Astrocyte (in vitro differentiated cells and primary cell): ENCODE measurements at regions not wholly inside any gene's neighbourhood (a gene's known extent, or its start where the extent isn't known, plus 50 kb on each side); places are given as distances from the start of the nearest gene placed in this dataset.

ENCODE experiments used
- DNase-seq: peaks from one replicate; pipeline ENCODE4 v3.0.0-alpha.2; 2010; ENCODE audit warnings: low read depth
- FAIRE-seq: peaks from 2 replicates; lab custom pipeline; 2011; peaks lifted over from hg19 to GRCh38; lab: Jason Lieb, UNC
- H2AFZ ChIP-seq: 2 replicates; pipeline ENCODE4 v1.6.0; 2012; ENCODE audit warnings: low read depth, low read length, inconsistent platforms
- H3K27ac ChIP-seq: 2 replicates; pipeline ENCODE4 v1.5.1; 2011; ENCODE audit warnings: low read depth, low read length, inconsistent platforms
- H3K27me3 ChIP-seq: 2 replicates; pipeline ENCODE4 v1.6.0; 2011; ENCODE audit warnings: low read length, inconsistent platforms; ENCODE audit not compliant: insufficient read depth
- H3K36me3 ChIP-seq: 2 replicates; pipeline ENCODE4 v1.5.1; 2011; ENCODE audit warnings: low read length, inconsistent platforms; ENCODE audit not compliant: insufficient read depth
- H3K4me1 ChIP-seq: 2 replicates; pipeline ENCODE4 v1.5.1; 2011; ENCODE audit warnings: low read length, inconsistent platforms; ENCODE audit not compliant: insufficient read depth
- H3K4me2 ChIP-seq: 2 replicates; pipeline ENCODE4 v1.6.0; 2012; ENCODE audit warnings: low read length, inconsistent platforms
- H3K4me3 ChIP-seq: 2 replicates; pipeline ENCODE4 v1.5.1; 2011; ENCODE audit warnings: low read depth, mild to moderate bottlenecking, low read length, inconsistent platforms; ENCODE audit not compliant: insufficient read depth
- H3K79me2 ChIP-seq: 2 replicates; pipeline ENCODE4 v1.6.0; 2012; ENCODE audit warnings: mild to moderate bottlenecking, low read length, inconsistent platforms; ENCODE audit not compliant: insufficient read depth
- H3K9ac ChIP-seq: 2 replicates; pipeline ENCODE4 v1.6.0; 2012; ENCODE audit warnings: mild to moderate bottlenecking, low read length, inconsistent platforms
- H3K9me3 ChIP-seq: 2 replicates; pipeline ENCODE4 v1.5.1; 2012; ENCODE audit warnings: low read depth, mild to moderate bottlenecking, low read length, inconsistent platforms; ENCODE audit not compliant: insufficient read depth
- H4K20me1 ChIP-seq: 2 replicates; pipeline ENCODE4 v1.6.0; 2012; ENCODE audit warnings: low read length, inconsistent platforms; ENCODE audit not compliant: insufficient read depth
- H3K27ac Mint-ChIP-seq: one replicate; pipeline ENCODE4 v1.8.0; 2021; ENCODE audit warnings: mild to moderate bottlenecking, mixed read lengths; ENCODE audit not compliant: unreplicated experiment
- H3K27me3 Mint-ChIP-seq: one replicate; pipeline ENCODE4 v1.8.0; 2021; ENCODE audit warnings: low read depth, mixed read lengths; ENCODE audit not compliant: unreplicated experiment
- H3K36me3 Mint-ChIP-seq: one replicate; pipeline ENCODE4 v1.8.0; 2021; ENCODE audit warnings: low read depth, mixed read lengths; ENCODE audit not compliant: unreplicated experiment
- H3K4me1 Mint-ChIP-seq: one replicate; pipeline ENCODE4 v1.8.0; 2021; ENCODE audit warnings: low read depth, mixed read lengths; ENCODE audit not compliant: unreplicated experiment
- H3K4me3 Mint-ChIP-seq: one replicate; pipeline ENCODE4 v1.8.0; 2021; ENCODE audit warnings: mild to moderate bottlenecking, moderate library complexity, mixed read lengths; ENCODE audit not compliant: unreplicated experiment
- H3K9me3 Mint-ChIP-seq: one replicate; pipeline ENCODE4 v1.8.0; 2021; ENCODE audit warnings: mild to moderate bottlenecking, mixed read lengths; ENCODE audit not compliant: unreplicated experiment
- CTCF ChIP-seq: IDR thresholded peaks from 2 replicates; pipeline ENCODE4 v1.5.1; 2011; ENCODE audit warnings: low read depth, mild to moderate bottlenecking, inconsistent platforms, low read length, moderate library complexity; ENCODE audit not compliant: insufficient read depth
- EZH2 ChIP-seq: IDR thresholded peaks from 2 replicates; pipeline ENCODE4 v1.6.1; 2012; ENCODE audit warnings: mild to moderate bottlenecking, low read length, inconsistent platforms; ENCODE audit not compliant: insufficient read depth

DNA sequence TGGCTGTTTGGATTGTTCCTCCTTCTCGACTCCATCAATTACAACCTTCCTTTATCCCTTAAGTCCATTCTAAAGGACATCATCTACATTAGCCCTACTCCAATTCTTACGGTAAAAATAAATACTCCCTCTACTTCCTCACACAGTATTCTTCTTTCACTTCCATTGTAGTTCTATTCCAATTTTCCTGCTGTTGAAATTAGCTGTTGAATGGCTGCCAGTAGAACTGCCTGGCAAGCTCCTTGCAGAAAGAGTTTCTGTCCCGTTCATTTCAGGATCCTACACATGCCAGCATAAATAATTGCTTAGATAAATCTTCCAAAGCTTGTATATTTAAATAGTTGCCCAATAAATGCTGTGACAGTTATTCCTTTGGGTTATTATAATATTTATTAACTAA is 459.3 kb upstream of the TRIB2 start:
- DNase-seq: no peak
- no peak overlapping the region for H3K4me3 ChIP-seq
- Mint-ChIP-seq H3K4me3 (no peak overlapping the region), H3K36me3 (no peaks in the 10 kb centered on the region), H3K4me1 (peaks cover 6% of the 10 kb centered on the region), H3K27me3 (no peaks in the 10 kb centered on the region), H3K9me3 (no peaks in the 10 kb centered on the region), H3K27ac (no peak overlapping the region)
- H3K9me3 ChIP-seq: no peaks in the 10 kb centered on the region
- H3K4me2 ChIP-seq: no peak overlapping the region
- no peak for FAIRE-seq
- H3K9ac ChIP-seq: no peak overlapping the region
- H4K20me1 ChIP-seq: no peaks in the 10 kb centered on the region
- H3K4me1 ChIP-seq: no peaks in the 10 kb centered on the region
- H2AFZ ChIP-seq: peak overlapping the region; percentile 13
- H3K79me2 ChIP-seq: no peaks in the 10 kb centered on the region
- TF ChIP-seq EZH2 (no peak), CTCF (no peak)
- no peaks in the 10 kb centered on the region for H3K36me3 ChIP-seq
- no peaks in the 10 kb centered on the region for H3K27me3 ChIP-seq
- H3K27ac ChIP-seq: no peak overlapping the region

DNA sequence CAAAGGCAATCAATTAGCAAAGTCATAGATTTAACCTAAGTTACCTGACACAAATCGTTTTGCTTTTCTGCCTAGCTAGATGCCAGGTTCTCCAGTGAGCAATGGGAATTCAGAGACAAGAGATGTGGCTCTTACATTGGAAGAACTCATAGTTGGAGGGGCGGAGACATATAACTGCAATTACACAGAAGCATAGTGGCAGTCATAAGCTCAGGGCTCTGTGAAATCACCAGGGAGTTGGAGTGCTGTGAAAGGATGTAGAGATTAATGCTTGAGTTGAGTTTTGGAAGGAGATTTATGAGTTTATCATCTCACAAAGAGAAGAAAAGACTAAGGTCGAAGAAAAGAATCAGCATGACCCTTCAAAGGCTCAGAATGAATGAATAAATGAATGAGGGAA is 457.2 kb upstream of the TRIB2 start:
- H3K36me3 ChIP-seq: no peaks in the 10 kb centered on the region
- Mint-ChIP-seq H3K4me1 (peaks cover 13% of the 10 kb centered on the region), H3K27me3 (no peaks in the 10 kb centered on the region), H3K9me3 (no peaks in the 10 kb centered on the region), H3K27ac (no peak overlapping the region), H3K36me3 (no peaks in the 10 kb centered on the region), H3K4me3 (no peak overlapping the region)
- peaks cover 2% of the 10 kb centered on the region for H3K4me1 ChIP-seq
- DNase-seq: no peak
- no peak overlapping the region for H3K4me3 ChIP-seq
- TF ChIP-seq CTCF (no peak), EZH2 (no peak)
- H3K79me2 ChIP-seq: no peaks in the 10 kb centered on the region
- H4K20me1 ChIP-seq: no peaks in the 10 kb centered on the region
- H3K4me2 ChIP-seq: no peak overlapping the region
- no peak overlapping the region for H2AFZ ChIP-seq
- H3K27me3 ChIP-seq: no peaks in the 10 kb centered on the region
- H3K9me3 ChIP-seq: no peaks in the 10 kb centered on the region
- FAIRE-seq: no peak
- no peak overlapping the region for H3K27ac ChIP-seq
- no peak overlapping the region for H3K9ac ChIP-seq

DNA sequence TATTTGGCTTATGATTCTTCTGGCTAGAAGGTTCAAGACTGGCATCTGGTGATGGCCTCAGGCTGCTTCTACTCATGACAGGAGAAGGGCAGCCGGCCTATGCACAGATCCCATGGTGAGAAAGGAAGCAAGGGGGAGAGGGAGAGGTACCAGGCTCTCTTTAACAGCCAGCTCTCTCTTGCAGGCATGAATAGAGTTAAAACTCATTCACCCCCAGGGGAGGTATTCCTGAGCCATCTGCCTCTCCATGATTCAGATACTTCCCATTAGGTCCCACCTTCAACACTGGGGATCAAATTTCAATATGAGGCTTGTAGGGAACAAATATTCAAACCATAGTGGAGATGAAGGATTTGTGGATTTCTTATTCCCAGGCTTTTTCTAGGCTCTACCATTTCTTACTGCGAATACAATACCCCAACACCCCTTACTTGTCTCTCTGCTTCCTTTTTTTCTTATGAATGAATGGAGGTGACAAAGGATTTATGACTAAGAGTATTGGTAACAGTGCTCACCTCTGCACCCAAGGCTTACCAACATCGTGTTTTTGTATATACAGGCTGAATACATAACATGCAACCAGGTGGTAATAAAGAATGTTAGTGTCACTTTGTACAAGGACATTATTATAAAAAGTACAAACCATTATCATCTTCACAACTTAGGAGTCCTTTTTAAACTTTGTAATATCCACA is 454.6 kb upstream of the TRIB2 start:
- Mint-ChIP-seq H3K4me3 (no peak overlapping the region), H3K9me3 (no peaks in the 10 kb centered on the region), H3K27me3 (no peaks in the 10 kb centered on the region), H3K36me3 (no peaks in the 10 kb centered on the region), H3K4me1 (peaks cover 13% of the 10 kb centered on the region), H3K27ac (no peak overlapping the region)
- Histone ChIP-seq H2AFZ (no peak overlapping the region), H4K20me1 (no peaks in the 10 kb centered on the region), H3K9me3 (no peaks in the 10 kb centered on the region), H3K4me3 (no peak overlapping the region), H3K27ac (no peak overlapping the region), H3K4me2 (no peak overlapping the region), H3K79me2 (no peaks in the 10 kb centered on the region), H3K36me3 (no peaks in the 10 kb centered on the region), H3K27me3 (no peaks in the 10 kb centered on the region), H3K4me1 (peaks cover 2% of the 10 kb centered on the region), H3K9ac (no peak overlapping the region)
- TF ChIP-seq EZH2 (no peak), CTCF (no peak)
- FAIRE-seq (no peak), DNase-seq (peak; percentile 29)
